ENCODE measurements at regions not wholly inside any gene's neighbourhood (a gene's known extent, or its start where the extent isn't known, plus 50 kb on each side); places are given as distances from the start of the nearest gene placed in this dataset.

DNA sequence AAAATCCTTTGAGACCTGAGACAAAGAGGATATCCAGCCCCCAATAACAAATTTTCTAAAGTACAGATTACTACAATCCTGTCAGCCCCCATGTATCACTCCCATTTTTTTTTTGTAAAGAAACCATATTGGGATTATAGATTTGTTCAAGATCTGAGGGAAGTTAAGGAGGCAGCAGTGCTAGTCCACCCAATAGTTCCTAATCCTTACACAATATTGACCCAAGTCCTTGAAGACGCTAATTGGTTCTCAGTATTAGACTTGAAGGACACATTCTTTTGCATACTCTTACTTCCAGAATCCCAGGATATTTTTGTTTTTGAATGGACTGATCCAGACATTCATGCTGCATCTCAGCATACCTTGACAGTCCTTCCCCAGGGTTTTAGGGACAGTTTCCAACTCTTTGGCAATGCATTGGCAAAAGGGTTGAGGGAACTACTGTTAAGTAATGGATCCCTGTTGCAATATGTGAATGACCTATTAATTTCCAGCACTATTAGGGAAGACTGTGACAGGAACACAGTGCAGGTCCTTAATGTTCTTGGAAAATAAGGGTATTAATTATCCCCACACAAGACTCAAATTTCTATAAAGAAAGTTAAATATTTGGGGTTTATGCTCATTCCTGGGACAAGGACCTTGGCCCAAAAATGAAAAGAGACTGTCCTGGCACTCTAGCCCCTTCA, 1519.5 kb upstream of the SEL1L start:
- ATAC-seq (no peak), FAIRE-seq (no peak), DNase-seq (ENCODE audit: low read depth in 1 of 2, low spot score in 1 of 2) (no peak)
- WGBS (ENCODE audit: missing lambda C conversion rate): 5% methylated on average over 1 of the region's 1 CpG
- Histone ChIP-seq H3K9me3 (no peaks in the 10 kb centered on the region; the same call in 2 of the 3 replicates), H3K4me1 (no peaks in the 10 kb centered on the region), H3K4me3 (no peak overlapping the region), H3K4me2 (no peak overlapping the region), H3K27ac (no peak overlapping the region)
- TF ChIP-seq CEBPB (IDR thresholded peaks at IDR 0.05): no peak
- no peak for TF ChIP-seq TFCP2L1 (CRISPR knock-in tag; IDR thresholded peaks at IDR 0.05)
- TF ChIP-seq ZFP36 (IDR thresholded peaks at IDR 0.05; ENCODE audit: borderline replicate concordance, partially characterized antibody): no peak
- no peak for TF ChIP-seq CBX2 (IDR thresholded peaks at IDR 0.05; ENCODE audit: borderline replicate concordance, low read depth)
- TF ChIP-seq RAD21 (conservative IDR thresholded peaks at IDR 0.05 in 1 of 2, IDR thresholded peaks at IDR 0.05 in 1 of 2): no peak
- TF ChIP-seq, protein P1, sequence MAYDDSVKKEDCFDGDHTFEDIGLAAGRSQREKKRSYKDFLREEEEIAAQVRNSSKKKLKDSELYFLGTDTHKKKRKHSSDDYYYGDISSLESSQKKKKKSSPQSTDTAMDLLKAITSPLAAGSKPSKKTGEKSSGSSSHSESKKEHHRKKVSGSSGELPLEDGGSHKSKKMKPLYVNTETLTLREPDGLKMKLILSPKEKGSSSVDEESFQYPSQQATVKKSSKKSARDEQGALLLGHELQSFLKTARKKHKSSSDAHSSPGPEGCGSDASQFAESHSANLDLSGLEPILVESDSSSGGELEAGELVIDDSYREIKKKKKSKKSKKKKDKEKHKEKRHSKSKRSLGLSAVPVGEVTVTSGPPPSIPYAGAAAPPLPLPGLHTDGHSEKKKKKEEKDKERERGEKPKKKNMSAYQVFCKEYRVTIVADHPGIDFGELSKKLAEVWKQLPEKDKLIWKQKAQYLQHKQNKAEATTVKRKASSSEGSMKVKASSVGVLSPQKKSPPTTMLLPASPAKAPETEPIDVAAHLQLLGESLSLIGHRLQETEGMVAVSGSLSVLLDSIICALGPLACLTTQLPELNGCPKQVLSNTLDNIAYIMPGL (CRISPR knock-in tag; IDR thresholded peaks at IDR 0.05; ENCODE audit: borderline replicate concordance): no peak
- TF ChIP-seq HEYL (CRISPR knock-in tag; IDR thresholded peaks at IDR 0.05): no peak
- TF ChIP-seq MAZ (IDR thresholded peaks at IDR 0.05; ENCODE audit: borderline replicate concordance, low read depth, low read length): no peak
- TF ChIP-seq EP300 (IDR thresholded peaks at IDR 0.05): no peak
- no peak for TF ChIP-seq PHF8 (IDR thresholded peaks at IDR 0.05; ENCODE audit: borderline replicate concordance, low read depth)
- TF ChIP-seq, protein P2, sequence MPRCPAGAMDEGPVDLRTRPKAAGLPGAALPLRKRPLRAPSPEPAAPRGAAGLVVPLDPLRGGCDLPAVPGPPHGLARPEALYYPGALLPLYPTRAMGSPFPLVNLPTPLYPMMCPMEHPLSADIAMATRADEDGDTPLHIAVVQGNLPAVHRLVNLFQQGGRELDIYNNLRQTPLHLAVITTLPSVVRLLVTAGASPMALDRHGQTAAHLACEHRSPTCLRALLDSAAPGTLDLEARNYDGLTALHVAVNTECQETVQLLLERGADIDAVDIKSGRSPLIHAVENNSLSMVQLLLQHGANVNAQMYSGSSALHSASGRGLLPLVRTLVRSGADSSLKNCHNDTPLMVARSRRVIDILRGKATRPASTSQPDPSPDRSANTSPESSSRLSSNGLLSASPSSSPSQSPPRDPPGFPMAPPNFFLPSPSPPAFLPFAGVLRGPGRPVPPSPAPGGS (IDR thresholded peaks at IDR 0.05): no peak
- no peak for TF ChIP-seq POLR2AphosphoS2 (conservative IDR thresholded peaks at IDR 0.05; ENCODE audit: low read length)
- TF ChIP-seq FOSL2 (IDR thresholded peaks at IDR 0.05): no peak
- TF ChIP-seq FOSL2 (CRISPR knock-in tag; IDR thresholded peaks at IDR 0.05): no peak
- no peak for TF ChIP-seq JUN (IDR thresholded peaks at IDR 0.05)
- TF ChIP-seq, protein P3, sequence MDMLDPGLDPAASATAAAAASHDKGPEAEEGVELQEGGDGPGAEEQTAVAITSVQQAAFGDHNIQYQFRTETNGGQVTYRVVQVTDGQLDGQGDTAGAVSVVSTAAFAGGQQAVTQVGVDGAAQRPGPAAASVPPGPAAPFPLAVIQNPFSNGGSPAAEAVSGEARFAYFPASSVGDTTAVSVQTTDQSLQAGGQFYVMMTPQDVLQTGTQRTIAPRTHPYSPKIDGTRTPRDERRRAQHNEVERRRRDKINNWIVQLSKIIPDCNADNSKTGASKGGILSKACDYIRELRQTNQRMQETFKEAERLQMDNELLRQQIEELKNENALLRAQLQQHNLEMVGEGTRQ (IDR thresholded peaks at IDR 0.05): no peak
- TF ChIP-seq ZC3H11A (IDR thresholded peaks at IDR 0.05): no peak
- TF ChIP-seq, protein P4, sequence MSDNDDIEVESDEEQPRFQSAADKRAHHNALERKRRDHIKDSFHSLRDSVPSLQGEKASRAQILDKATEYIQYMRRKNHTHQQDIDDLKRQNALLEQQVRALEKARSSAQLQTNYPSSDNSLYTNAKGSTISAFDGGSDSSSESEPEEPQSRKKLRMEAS (IDR thresholded peaks at IDR 0.05): no peak
- TF ChIP-seq CHD2 (IDR thresholded peaks at IDR 0.05; ENCODE audit: low read length, partially characterized antibody): no peak
- TF ChIP-seq CBX8 (IDR thresholded peaks at IDR 0.05): no peak
- TF ChIP-seq POLR2A (IDR thresholded peaks at IDR 0.05; ENCODE audit: low read length): no peak
- CTCF ChIA-PET: no interaction called here
- POLR2A ChIA-PET: no interaction called here

DNA sequence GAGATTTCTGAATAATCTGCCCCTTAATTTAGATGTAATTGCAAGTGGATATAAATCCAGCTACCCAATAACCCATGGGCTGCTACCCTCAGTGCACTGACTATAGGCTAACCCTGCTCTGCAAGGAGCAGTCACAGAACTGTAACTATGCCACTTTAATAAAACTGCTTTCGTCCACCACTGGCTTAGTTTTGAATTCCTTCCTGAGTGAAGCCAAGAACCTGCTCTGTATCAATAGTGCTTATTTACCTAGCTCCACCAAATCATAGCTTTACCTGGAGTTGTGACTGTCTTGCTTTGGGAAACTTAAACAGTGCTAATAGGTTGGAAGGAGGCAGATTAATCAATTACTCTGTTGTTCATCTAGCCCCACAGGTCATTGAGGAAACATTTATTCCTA, 1524.4 kb upstream of the SEL1L start:
- ChIA-PET CTCF (no interaction called here), POLR2A (no interaction called here)
- no peak overlapping the region for H3K27ac ChIP-seq
- no peaks in the 10 kb centered on the region for H3K4me1 ChIP-seq
- ATAC-seq (no peak), FAIRE-seq (no peak), DNase-seq (ENCODE audit: low read depth in 1 of 2, low spot score in 1 of 2) (no peak)
- WGBS (ENCODE audit: missing lambda C conversion rate): 0% methylated on average over 1 of the region's 1 CpG
- H3K4me3 ChIP-seq: no peak overlapping the region
- no peak overlapping the region for H3K4me2 ChIP-seq
- H3K9me3 ChIP-seq: no peaks in the 10 kb centered on the region
- TF ChIP-seq, protein P5, sequence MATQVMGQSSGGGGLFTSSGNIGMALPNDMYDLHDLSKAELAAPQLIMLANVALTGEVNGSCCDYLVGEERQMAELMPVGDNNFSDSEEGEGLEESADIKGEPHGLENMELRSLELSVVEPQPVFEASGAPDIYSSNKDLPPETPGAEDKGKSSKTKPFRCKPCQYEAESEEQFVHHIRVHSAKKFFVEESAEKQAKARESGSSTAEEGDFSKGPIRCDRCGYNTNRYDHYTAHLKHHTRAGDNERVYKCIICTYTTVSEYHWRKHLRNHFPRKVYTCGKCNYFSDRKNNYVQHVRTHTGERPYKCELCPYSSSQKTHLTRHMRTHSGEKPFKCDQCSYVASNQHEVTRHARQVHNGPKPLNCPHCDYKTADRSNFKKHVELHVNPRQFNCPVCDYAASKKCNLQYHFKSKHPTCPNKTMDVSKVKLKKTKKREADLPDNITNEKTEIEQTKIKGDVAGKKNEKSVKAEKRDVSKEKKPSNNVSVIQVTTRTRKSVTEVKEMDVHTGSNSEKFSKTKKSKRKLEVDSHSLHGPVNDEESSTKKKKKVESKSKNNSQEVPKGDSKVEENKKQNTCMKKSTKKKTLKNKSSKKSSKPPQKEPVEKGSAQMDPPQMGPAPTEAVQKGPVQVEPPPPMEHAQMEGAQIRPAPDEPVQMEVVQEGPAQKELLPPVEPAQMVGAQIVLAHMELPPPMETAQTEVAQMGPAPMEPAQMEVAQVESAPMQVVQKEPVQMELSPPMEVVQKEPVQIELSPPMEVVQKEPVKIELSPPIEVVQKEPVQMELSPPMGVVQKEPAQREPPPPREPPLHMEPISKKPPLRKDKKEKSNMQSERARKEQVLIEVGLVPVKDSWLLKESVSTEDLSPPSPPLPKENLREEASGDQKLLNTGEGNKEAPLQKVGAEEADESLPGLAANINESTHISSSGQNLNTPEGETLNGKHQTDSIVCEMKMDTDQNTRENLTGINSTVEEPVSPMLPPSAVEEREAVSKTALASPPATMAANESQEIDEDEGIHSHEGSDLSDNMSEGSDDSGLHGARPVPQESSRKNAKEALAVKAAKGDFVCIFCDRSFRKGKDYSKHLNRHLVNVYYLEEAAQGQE (IDR thresholded peaks at IDR 0.05): no peak
- TF ChIP-seq FOXS1 (CRISPR knock-in tag; IDR thresholded peaks at IDR 0.05) (no peak), POLR2AphosphoS2 (conservative IDR thresholded peaks at IDR 0.05; ENCODE audit: low read length) (no peak), KDM5A (IDR thresholded peaks at IDR 0.05) (no peak), EP300 (IDR thresholded peaks at IDR 0.05) (no peak), GATA3 (IDR thresholded peaks at IDR 0.05; ENCODE audit: borderline replicate concordance) (no peak), ESRRA (IDR thresholded peaks at IDR 0.05; ENCODE audit: borderline replicate concordance, low read length) (no peak), HDAC2 (IDR thresholded peaks at IDR 0.05) (no peak), ZNF302 (CRISPR knock-in tag; IDR thresholded peaks at IDR 0.05) (no peak), HEYL (CRISPR knock-in tag; IDR thresholded peaks at IDR 0.05) (no peak), RNF2 (IDR thresholded peaks at IDR 0.05; ENCODE audit: borderline replicate concordance, low read depth) (no peak), FOSB (CRISPR knock-in tag; IDR thresholded peaks at IDR 0.05) (no peak), HOXB13 (CRISPR knock-in tag; IDR thresholded peaks at IDR 0.05; ENCODE audit: low read depth) (no peak), PHF8 (IDR thresholded peaks at IDR 0.05; ENCODE audit: borderline replicate concordance, low read depth) (no peak), NPAS2 (CRISPR knock-in tag; IDR thresholded peaks at IDR 0.05; ENCODE audit: borderline replicate concordance) (no peak)
- TF ChIP-seq, protein P4 (IDR thresholded peaks at IDR 0.05): no peak
